H1 (cell line): ENCODE measurements at regions not wholly inside any gene's neighbourhood (a gene's known extent, or its start where the extent isn't known, plus 50 kb on each side); places are given as distances from the start of the nearest gene placed in this dataset.

Experiments
- CTCF ChIA-PET: fragments of 300-600 bp; sonication (Branson Sonifier 250); formaldehyde crosslinking; loops from one replicate; lab custom pipeline; 2021; ENCODE audit not compliant: partially characterized antibody; lab: Charles Lee
- POLR2A ChIA-PET: fragments of 300-600 bp; sonication (Branson Sonifier 250); formaldehyde crosslinking; loops from one replicate; lab custom pipeline; 2021; ENCODE audit warnings: inconsistent platforms; ENCODE audit not compliant: partially characterized antibody; lab: Charles Lee
- DNase-seq, 2 experiments: peaks; one replicate each; pipeline versions ENCODE4 v3.0.0 to v3.0.0-alpha.2; 2010 to 2022; ENCODE audit warnings: low spot score in 2 of 2, low read depth in 1 of 2, mixed read lengths in 1 of 2
- FAIRE-seq: peaks from 2 replicates; lab custom pipeline; 2011; peaks lifted over from hg19 to GRCh38; lab: Jason Lieb, UNC
- H2AFZ ChIP-seq: 2 replicates; pipeline ENCODE4 v1.8.1; 2012; ENCODE audit warnings: low read length, inconsistent platforms
- H2AK5ac ChIP-seq: 2 replicates; pipeline ENCODE4 v1.6.1; 2013; ENCODE audit warnings: low read depth, low read length
- H2BK120ac ChIP-seq: replicated peaks from 2 replicates; pipeline ENCODE3; 2013; ENCODE audit warnings: low read depth, low read length, inconsistent platforms
- H2BK12ac ChIP-seq: 2 replicates; pipeline ENCODE4 v1.6.1; 2013; ENCODE audit warnings: low read depth, low read length
- H2BK15ac ChIP-seq: 2 replicates; pipeline ENCODE4 v1.6.1; 2013; ENCODE audit warnings: low read length
- H2BK20ac ChIP-seq: 2 replicates; pipeline ENCODE4 v1.6.1; 2013; ENCODE audit warnings: low read length
- H2BK5ac ChIP-seq: 2 replicates; pipeline ENCODE4 v1.6.1; 2013; ENCODE audit warnings: low read depth, low read length
- H3K14ac ChIP-seq: 2 replicates; pipeline ENCODE4 v1.6.1; 2013; ENCODE audit warnings: inconsistent platforms; ENCODE audit not compliant: insufficient read length
- H3K18ac ChIP-seq: 2 replicates; pipeline ENCODE4 v1.6.1; 2013; ENCODE audit warnings: low read length; ENCODE audit errors: extremely low read depth
- H3K23ac ChIP-seq: 2 replicates; pipeline ENCODE4 v1.6.1; 2013; ENCODE audit warnings: inconsistent platforms; ENCODE audit not compliant: insufficient read length
- H3K23me2 ChIP-seq: 2 replicates; pipeline ENCODE4 v1.6.1; 2013; ENCODE audit warnings: low read depth, low read length
- H3K27ac ChIP-seq: 2 replicates; pipeline ENCODE4 v1.6.1; 2011; ENCODE audit warnings: low read depth, low read length, inconsistent platforms
- H3K27me3 ChIP-seq, 4 experiments: replicated peaks in 1 of 4; 1 replicate in 1 of 4; 2 replicates in 3 of 4; pipeline versions ENCODE4 v1.6.1 to v1.8.1; 2011 to 2013; ENCODE audit warnings: low read length in 3 of 4, mild to moderate bottlenecking in 3 of 4, inconsistent platforms in 2 of 4, mixed read lengths in 2 of 4, moderate library complexity in 1 of 4; ENCODE audit not compliant: control insufficient read depth in 3 of 4, insufficient read depth in 3 of 4; ENCODE audit errors: extremely low read depth in 1 of 4
- H3K36me3 ChIP-seq, 4 experiments: 2 replicates each; pipeline versions ENCODE4 v1.6.1 to v1.8.1; 2011 to 2013; ENCODE audit warnings: mild to moderate bottlenecking in 4 of 4, low read length in 3 of 4, moderate library complexity in 2 of 4, control low read depth in 1 of 4, inconsistent platforms in 1 of 4; ENCODE audit not compliant: insufficient read depth in 4 of 4, control insufficient read depth in 2 of 4
- H3K4ac ChIP-seq: replicated peaks from 2 replicates; pipeline ENCODE3; 2013; ENCODE audit warnings: low read length, low read depth, mixed read lengths, inconsistent platforms; ENCODE audit not compliant: insufficient read length
- H3K4me1 ChIP-seq, 4 experiments: replicated peaks in 1 of 4; 1 replicate in 1 of 4; 2 replicates in 3 of 4; pipeline versions ENCODE4 v1.6.1 to v1.8.1; 2011 to 2013; ENCODE audit warnings: low read length in 3 of 4, inconsistent platforms in 2 of 4, mixed read lengths in 1 of 4; ENCODE audit not compliant: insufficient read depth in 4 of 4, control insufficient read depth in 3 of 4
- H3K4me2 ChIP-seq, 2 experiments: 2 replicates each; pipeline versions ENCODE4 v1.6.1 to v1.8.1; 2011 to 2013; ENCODE audit warnings: low read depth in 2 of 2, low read length in 2 of 2, control low read depth in 1 of 2, inconsistent platforms in 1 of 2, mild to moderate bottlenecking in 1 of 2; ENCODE audit not compliant: insufficient read depth in 1 of 2
- H3K4me3 ChIP-seq, 4 experiments: fragments of 200-600, 300-600 bp in 1 of 4; sonication (generic), shearing (Covaris generic), sonication (Bioruptor Twin) in 1 of 4; 2 replicates each; pipeline versions ENCODE4 v1.5.1 to v1.8.1; 2011 to 2016; ENCODE audit warnings: low read length in 4 of 4, low read depth in 3 of 4, control low read depth in 2 of 4, inconsistent platforms in 2 of 4, mild to moderate bottlenecking in 2 of 4, mixed read lengths in 1 of 4, moderate library complexity in 1 of 4; ENCODE audit not compliant: insufficient read depth in 2 of 4; ENCODE audit errors: extremely low read depth in 1 of 4
- H3K56ac ChIP-seq: replicated peaks from 2 replicates; pipeline ENCODE3; 2013; ENCODE audit warnings: low read depth, mild to moderate bottlenecking, mixed read lengths, low read length, inconsistent platforms; ENCODE audit not compliant: insufficient read length
- H3K79me1 ChIP-seq: 2 replicates; pipeline ENCODE4 v1.6.1; 2013; ENCODE audit warnings: low read depth, low read length, control low read depth
- H3K79me2 ChIP-seq, 2 experiments: 2 replicates each; pipeline versions ENCODE4 v1.6.1 to v1.8.1; 2012 to 2013; ENCODE audit warnings: low read length in 2 of 2, mild to moderate bottlenecking in 2 of 2, inconsistent platforms in 1 of 2; ENCODE audit not compliant: insufficient read depth in 2 of 2, control insufficient read depth in 1 of 2
- H3K9ac ChIP-seq, 4 experiments: replicated peaks in 1 of 4; 1 replicate in 1 of 4; 2 replicates in 3 of 4; pipeline versions ENCODE4 v1.6.1 to v1.8.1; 2011 to 2013; ENCODE audit warnings: low read depth in 3 of 4, low read length in 3 of 4, control low read depth in 2 of 4, mild to moderate bottlenecking in 2 of 4, moderate library complexity in 2 of 4, inconsistent platforms in 1 of 4; ENCODE audit errors: extremely low read depth in 1 of 4
- H3K9me3 ChIP-seq, 2 experiments: 2 replicates each; pipeline versions ENCODE4 v1.6.1 to v1.8.1; 2012 to 2013; ENCODE audit warnings: mild to moderate bottlenecking in 2 of 2, moderate library complexity in 2 of 2, control low read depth in 1 of 2, inconsistent platforms in 1 of 2, low read depth in 1 of 2, low read length in 1 of 2, mixed read lengths in 1 of 2; ENCODE audit not compliant: insufficient read depth in 2 of 2
- H4K20me1 ChIP-seq, 2 experiments: replicated peaks in 1 of 2; 2 replicates each; pipeline versions ENCODE3 to v1.8.1; 2011 to 2013; ENCODE audit warnings: inconsistent platforms in 2 of 2, low read length in 2 of 2, mild to moderate bottlenecking in 1 of 2; ENCODE audit not compliant: insufficient read depth in 2 of 2, control insufficient read depth in 1 of 2
- H4K5ac ChIP-seq: 2 replicates; pipeline ENCODE4 v1.6.1; 2013; ENCODE audit warnings: low read length, low read depth, mixed read lengths, inconsistent platforms; ENCODE audit not compliant: insufficient read length
- H4K8ac ChIP-seq: 2 replicates; pipeline ENCODE4 v1.8.0; 2013; ENCODE audit warnings: mild to moderate bottlenecking, moderate library complexity, low read length, inconsistent platforms; ENCODE audit not compliant: insufficient read depth; ENCODE audit errors: extremely low read depth
- H4K91ac ChIP-seq: replicated peaks from 2 replicates; pipeline ENCODE3; 2013; ENCODE audit warnings: low read length, mixed read lengths, inconsistent platforms; ENCODE audit not compliant: insufficient read length
- CHD2 ChIP-seq: IDR thresholded peaks from 2 replicates; pipeline ENCODE4 v1.6.1; 2012; ENCODE audit warnings: low read length, improper control_type of control experiment
- FOSL1 ChIP-seq: IDR thresholded peaks from 2 replicates; pipeline ENCODE4 v1.6.1; 2011; ENCODE audit warnings: mild to moderate bottlenecking, low read depth, low read length, moderate library complexity; ENCODE audit not compliant: insufficient read depth
- GABPA ChIP-seq: IDR thresholded peaks from 2 replicates; pipeline ENCODE4 v1.6.1; 2011; ENCODE audit warnings: mild to moderate bottlenecking, low read length, moderate library complexity, borderline replicate concordance; ENCODE audit not compliant: insufficient read depth
- HDAC2 ChIP-seq, 2 experiments: fragments of 300-600 bp in 1 of 2; sonication (generic) in 1 of 2; IDR thresholded peaks; 2 replicates each; pipeline ENCODE4 v1.6.1; 2011 to 2012; ENCODE audit warnings: low read depth in 2 of 2, low read length in 2 of 2, mild to moderate bottlenecking in 2 of 2, moderate library complexity in 2 of 2, borderline replicate concordance in 1 of 2, inconsistent platforms in 1 of 2
- JUND ChIP-seq: IDR thresholded peaks from 2 replicates; pipeline ENCODE4 v1.6.1; 2011; ENCODE audit warnings: mild to moderate bottlenecking, improper control_type of control experiment, low read length
- KDM4A ChIP-seq: IDR thresholded peaks from one replicate; pipeline ENCODE4 v1.7.1; 2012; ENCODE audit warnings: low read depth, mild to moderate bottlenecking, moderate library complexity, low read length, inconsistent platforms; ENCODE audit not compliant: severe bottlenecking
- NANOG ChIP-seq: IDR thresholded peaks from 2 replicates; pipeline ENCODE4 v1.6.1; 2011; ENCODE audit warnings: low read length, low read depth, mild to moderate bottlenecking, inconsistent platforms; ENCODE audit not compliant: insufficient read depth, poor library complexity, severe bottlenecking
- RNF2 ChIP-seq: fragments of 200-900, 300-1000 bp; sonication (generic); IDR thresholded peaks from 2 replicates; pipeline ENCODE4 v1.7.1; 2016; ENCODE audit warnings: borderline replicate concordance, low read depth, mild to moderate bottlenecking, antibody characterized with exemption, low read length; ENCODE audit not compliant: poor library complexity, severe bottlenecking; ENCODE audit errors: missing control alignments
- SAP30 ChIP-seq: fragments of 300-600 bp; sonication (generic); IDR thresholded peaks from 2 replicates; pipeline ENCODE4 v1.7.1; 2012; ENCODE audit warnings: low read length, moderate library complexity, mild to moderate bottlenecking, inconsistent platforms; ENCODE audit not compliant: insufficient read depth, insufficient replicate concordance
- SIX5 ChIP-seq: IDR thresholded peaks from 2 replicates; pipeline ENCODE4 v1.6.1; 2011; ENCODE audit warnings: mild to moderate bottlenecking, low read depth, low read length
- SP1 ChIP-seq: IDR thresholded peaks from 2 replicates; pipeline ENCODE4 v1.6.1; 2011; ENCODE audit warnings: low read depth, low read length
- TBP ChIP-seq: IDR thresholded peaks from 2 replicates; pipeline ENCODE4 v1.6.1; 2011; ENCODE audit warnings: low read depth, low read length, improper control_type of control experiment
- TEAD4 ChIP-seq: IDR thresholded peaks from 2 replicates; pipeline ENCODE4 v1.6.1; 2012; ENCODE audit warnings: low read depth, low read length, inconsistent platforms, mixed read lengths
- WGBS, 2 experiments: shearing (Covaris generic) in 1 of 2; methylation state at CpG; one replicate each; pipeline versions ENCODE4 v1.1.6 to v1.1.7; 2013 to 2015; ENCODE audit warnings: low lambda C conversion rate in 2 of 2, mixed read lengths in 2 of 2, inconsistent platforms in 1 of 2, low coverage in 1 of 2, missing lambda C conversion rate in 1 of 2; ENCODE audit not compliant: insufficient replicate concordance in 2 of 2, insufficient coverage in 1 of 2, insufficient read length in 1 of 2; ENCODE audit errors: extremely low coverage in 1 of 2, missing lambda C conversion rate in 1 of 2; 5-methylcytosine and 5-hydroxymethylcytosine counted together

DNA sequence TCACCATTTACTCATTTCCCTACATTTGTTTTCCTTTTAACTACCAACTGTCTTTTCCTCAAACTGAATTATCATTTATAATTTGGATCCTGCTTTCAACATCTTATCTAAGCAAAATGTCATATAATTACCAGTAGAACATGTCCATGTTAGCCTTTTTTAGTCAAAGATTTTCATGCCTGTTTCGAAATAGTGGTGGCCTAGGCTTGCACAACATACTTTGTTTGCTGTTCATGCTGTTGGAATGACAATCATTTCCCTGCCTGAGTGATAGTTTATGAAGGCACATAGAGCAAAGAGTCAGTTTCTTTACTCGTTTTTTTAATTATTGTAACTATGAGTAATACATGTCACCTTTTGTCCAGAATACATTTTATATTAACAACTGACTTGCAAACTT lies 144.3 kb upstream of the ANO3 start:
- Histone ChIP-seq H2AFZ (no peak overlapping the region), H3K4me3 (no peak overlapping the region), H3K4ac (no peak overlapping the region), H3K23ac (no peak overlapping the region), H2AK5ac (no peak overlapping the region), H4K5ac (no peak overlapping the region), H3K9me3 (no peaks in the 10 kb centered on the region), H3K27me3 (no peaks in the 10 kb centered on the region), H3K9ac (no peak overlapping the region), H2BK15ac (no peak overlapping the region), H3K56ac (no peak overlapping the region), H3K36me3 (no peaks in the 10 kb centered on the region), H3K18ac (no peak overlapping the region), H3K27ac (no peak overlapping the region), H3K23me2 (no peaks in the 10 kb centered on the region), H3K4me1 (no peaks in the 10 kb centered on the region), H3K14ac (no peak overlapping the region), H2BK12ac (no peak overlapping the region), H3K79me1 (no peaks in the 10 kb centered on the region), H3K79me2 (no peaks in the 10 kb centered on the region), H4K20me1 (no peaks in the 10 kb centered on the region), H3K4me2 (no peak overlapping the region), H2BK20ac (no peak overlapping the region), H2BK5ac (no peak overlapping the region), H4K91ac (no peak overlapping the region), H4K8ac (no peak overlapping the region), H2BK120ac (no peak overlapping the region)
- ChIA-PET POLR2A (no interaction called here), CTCF (interaction anchor here (1.4 kb wide), 1 partner anchor 28 kb away, joined by 3 read pairs; no protein-coding TSS in a partner anchor)
- no peak for FAIRE-seq
- no peak for DNase-seq
- TF ChIP-seq SIX5 (no peak), KDM4A (no peak), SP1 (no peak), TBP (no peak), RNF2 (no peak), JUND (no peak), CHD2 (no peak), FOSL1 (no peak), GABPA (no peak), NANOG (no peak), TEAD4 (no peak), HDAC2 (IDR thresholded peaks at IDR 0.05; ENCODE audit: borderline replicate concordance in 1 of 2, low read depth in 2 of 2, low read length in 2 of 2) (no peak), SAP30 (no peak)
- WGBS, 2 experiments, result 84% methylated on average over 2 of the region's 2 CpGs; no CpG with 5 or more reads in 1 of the 2 experiments
